Gastroesophageal sphincter (tissue), 4 donors: ENCODE measurements at regions not wholly inside any gene's neighbourhood (a gene's known extent, or its start where the extent isn't known, plus 50 kb on each side); places are given as distances from the start of the nearest gene placed in this dataset.

Experiments
- ATAC-seq: fragments of 150-250 bp; one replicate; pipeline ENCODE4 v1.9.1; 2016; ENCODE audit warnings: mild to moderate bottlenecking, moderate library complexity
- H3K27ac ChIP-seq, 4 donors: fragments of 200-600 bp; sonication (generic) in 3 of 4; 1 replicate in 3 of 4; 2 replicates in 1 of 4; pipeline ENCODE4 v1.5.1; 2016 to 2019
- H3K27me3 ChIP-seq: fragments of 200-600 bp; sonication (generic); one replicate; pipeline ENCODE4 v1.5.1; 2019
- H3K36me3 ChIP-seq, 2 donors: fragments of 200-600 bp; sonication (generic); one replicate each; pipeline ENCODE4 v1.5.1; 2019; ENCODE audit warnings: control low read depth in 1 of 2
- H3K4me1 ChIP-seq, 3 donors: fragments of 200-600 bp; sonication (generic); 1 replicate in 2 of 3; 2 replicates in 1 of 3; pipeline ENCODE4 v1.5.1; 2016 to 2019; ENCODE audit warnings: control low read depth in 2 of 3
- H3K4me3 ChIP-seq, 2 donors: fragments of 200-600 bp; sonication (generic); one replicate each; pipeline ENCODE4 v1.5.1; 2019; ENCODE audit warnings: mild to moderate bottlenecking in 1 of 2, moderate library complexity in 1 of 2
- H3K9me3 ChIP-seq, 3 donors: fragments of 200-600 bp; sonication (generic); one replicate each; pipeline ENCODE4 v1.5.1; 2017 to 2019; ENCODE audit warnings: control low read depth in 2 of 3
- EP300 ChIP-seq: sonication (generic); formaldehyde crosslinking; IDR thresholded peaks from one replicate; pipeline ENCODE4 v1.6.1; 2017; ENCODE audit warnings: antibody characterized with exemption, mild to moderate bottlenecking
- POLR2A ChIP-seq, 2 donors: fragments of 450-650 bp; IDR thresholded peaks; one replicate each; pipeline ENCODE4 v1.6.1; 2017; ENCODE audit warnings: antibody characterized with exemption in 2 of 2, mild to moderate bottlenecking in 2 of 2, moderate library complexity in 1 of 2
- POLR2AphosphoS5 ChIP-seq: sonication (generic); formaldehyde crosslinking; IDR thresholded peaks from one replicate; pipeline ENCODE4 v1.6.1; 2017; ENCODE audit warnings: antibody characterized with exemption
- WGBS, 2 donors: methylation state at CpG; one replicate each; pipeline ENCODE4 v1.1.5; 2018; ENCODE audit warnings: low coverage in 1 of 2; 5-methylcytosine and 5-hydroxymethylcytosine counted together
- TF ChIP-seq, protein P1 (sequence below), 4 experiments: fragments of 200-600 bp in 2 of 4; fragments of 450-650 bp in 2 of 4; sonication (generic) in 1 of 4; IDR thresholded peaks; one replicate each; pipeline ENCODE4 v1.5.1; 2017 to 2019; ENCODE audit warnings: antibody characterized with exemption in 4 of 4, mild to moderate bottlenecking in 2 of 4, moderate library complexity in 2 of 4

DNA sequence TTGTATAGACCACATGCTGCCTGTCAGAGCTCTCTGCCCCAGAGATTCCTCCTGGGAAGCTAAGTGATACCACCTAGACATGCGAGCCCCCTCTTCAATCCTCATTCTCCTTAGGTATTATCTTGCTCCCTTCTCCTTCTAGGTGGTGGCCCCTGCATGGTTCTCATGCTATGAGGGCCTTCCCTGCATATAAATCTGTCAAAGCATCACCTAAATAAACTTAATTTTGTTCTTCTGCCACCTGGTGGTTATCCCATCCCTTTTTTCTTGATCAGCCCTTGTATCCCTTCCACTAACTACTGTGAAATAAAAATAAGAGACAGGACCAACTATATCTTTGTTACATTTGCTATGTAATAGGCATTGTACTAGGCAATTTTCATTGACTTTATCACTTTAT, 242.1 kb downstream of the CDC14C start:
- no peak for TF ChIP-seq POLR2A (IDR thresholded peaks at IDR 0.05)
- no peak for TF ChIP-seq EP300
- TF ChIP-seq, protein P1, sequence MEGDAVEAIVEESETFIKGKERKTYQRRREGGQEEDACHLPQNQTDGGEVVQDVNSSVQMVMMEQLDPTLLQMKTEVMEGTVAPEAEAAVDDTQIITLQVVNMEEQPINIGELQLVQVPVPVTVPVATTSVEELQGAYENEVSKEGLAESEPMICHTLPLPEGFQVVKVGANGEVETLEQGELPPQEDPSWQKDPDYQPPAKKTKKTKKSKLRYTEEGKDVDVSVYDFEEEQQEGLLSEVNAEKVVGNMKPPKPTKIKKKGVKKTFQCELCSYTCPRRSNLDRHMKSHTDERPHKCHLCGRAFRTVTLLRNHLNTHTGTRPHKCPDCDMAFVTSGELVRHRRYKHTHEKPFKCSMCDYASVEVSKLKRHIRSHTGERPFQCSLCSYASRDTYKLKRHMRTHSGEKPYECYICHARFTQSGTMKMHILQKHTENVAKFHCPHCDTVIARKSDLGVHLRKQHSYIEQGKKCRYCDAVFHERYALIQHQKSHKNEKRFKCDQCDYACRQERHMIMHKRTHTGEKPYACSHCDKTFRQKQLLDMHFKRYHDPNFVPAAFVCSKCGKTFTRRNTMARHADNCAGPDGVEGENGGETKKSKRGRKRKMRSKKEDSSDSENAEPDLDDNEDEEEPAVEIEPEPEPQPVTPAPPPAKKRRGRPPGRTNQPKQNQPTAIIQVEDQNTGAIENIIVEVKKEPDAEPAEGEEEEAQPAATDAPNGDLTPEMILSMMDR (IDR thresholded peaks at IDR 0.05), result no peak
- no peak for TF ChIP-seq POLR2AphosphoS5
- H3K4me3 ChIP-seq, result no peak overlapping the region
- no peaks in the 10 kb centered on the region for H3K4me1 ChIP-seq
- no peaks in the 10 kb centered on the region for H3K36me3 ChIP-seq
- no peaks in the 10 kb centered on the region for H3K9me3 ChIP-seq
- H3K27me3 ChIP-seq, result no peaks in the 10 kb centered on the region
- H3K27ac ChIP-seq, result no peak overlapping the region
- ATAC-seq, result no peak
- WGBS, 2 donors, result 80 to 100% methylated on average over 1 of the region's 1 CpG

DNA sequence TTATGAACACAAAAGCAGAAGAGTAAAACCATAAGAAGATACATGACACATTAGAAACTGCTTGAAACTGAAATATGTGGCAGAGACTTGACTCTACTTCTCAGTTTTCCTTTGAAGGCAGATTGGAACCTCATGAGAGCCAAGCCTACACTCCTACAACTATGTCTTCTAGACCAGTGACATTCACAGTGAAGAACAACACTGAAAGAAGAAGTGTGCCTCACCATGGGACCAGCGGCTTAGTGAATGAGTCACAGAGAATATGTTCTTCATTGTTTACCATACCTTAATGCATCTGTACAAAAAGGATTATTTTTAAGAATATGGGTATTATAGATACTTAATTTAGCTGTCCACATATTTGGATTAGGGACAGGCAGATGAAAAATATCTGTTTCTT, 248.3 kb downstream of the CDC14C start:
- Histone ChIP-seq H3K9me3 (no peaks in the 10 kb centered on the region), H3K27me3 (no peaks in the 10 kb centered on the region), H3K27ac (no peak overlapping the region), H3K36me3 (no peaks in the 10 kb centered on the region), H3K4me1 (no peaks in the 10 kb centered on the region), H3K4me3 (no peak overlapping the region)
- TF ChIP-seq POLR2A (IDR thresholded peaks at IDR 0.05) (no peak), POLR2AphosphoS5 (no peak), EP300 (no peak)
- TF ChIP-seq, protein P1 (IDR thresholded peaks at IDR 0.05), result no peak
- no peak for ATAC-seq
- WGBS, 2 donors, result 83 to 86% methylated on average over 1 of the region's 1 CpG

DNA sequence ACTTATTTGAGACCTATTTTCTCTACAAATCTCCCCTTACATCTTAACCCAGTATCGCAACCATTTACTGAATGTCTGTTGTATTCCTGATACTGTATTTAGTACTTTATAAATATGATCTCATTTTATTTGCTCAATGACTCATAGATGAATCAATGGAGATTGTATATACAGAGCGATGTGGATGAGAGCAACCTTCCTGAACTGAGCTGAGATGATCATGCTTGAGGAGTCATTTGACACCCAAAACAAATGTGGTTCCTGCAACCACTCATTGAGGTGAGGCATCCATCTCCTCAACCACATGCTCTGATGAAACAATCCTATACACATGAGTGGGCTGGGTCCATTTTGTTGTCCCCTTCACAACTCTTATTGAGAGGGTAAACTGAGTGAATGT, 250.0 kb downstream of the CDC14C start:
- H3K36me3 ChIP-seq, result no peaks in the 10 kb centered on the region
- no peak for ATAC-seq
- TF ChIP-seq POLR2AphosphoS5 (no peak), POLR2A (IDR thresholded peaks at IDR 0.05) (no peak), EP300 (no peak)
- TF ChIP-seq, protein P1 (IDR thresholded peaks at IDR 0.05), result no peak
- 75% methylated on average over 2 of the region's 2 CpGs for WGBS, 2 donors
- H3K27me3 ChIP-seq, result no peaks in the 10 kb centered on the region
- H3K27ac ChIP-seq, result no peak overlapping the region
- no peak overlapping the region for H3K4me3 ChIP-seq
- H3K4me1 ChIP-seq, result no peaks in the 10 kb centered on the region
- no peaks in the 10 kb centered on the region for H3K9me3 ChIP-seq

DNA sequence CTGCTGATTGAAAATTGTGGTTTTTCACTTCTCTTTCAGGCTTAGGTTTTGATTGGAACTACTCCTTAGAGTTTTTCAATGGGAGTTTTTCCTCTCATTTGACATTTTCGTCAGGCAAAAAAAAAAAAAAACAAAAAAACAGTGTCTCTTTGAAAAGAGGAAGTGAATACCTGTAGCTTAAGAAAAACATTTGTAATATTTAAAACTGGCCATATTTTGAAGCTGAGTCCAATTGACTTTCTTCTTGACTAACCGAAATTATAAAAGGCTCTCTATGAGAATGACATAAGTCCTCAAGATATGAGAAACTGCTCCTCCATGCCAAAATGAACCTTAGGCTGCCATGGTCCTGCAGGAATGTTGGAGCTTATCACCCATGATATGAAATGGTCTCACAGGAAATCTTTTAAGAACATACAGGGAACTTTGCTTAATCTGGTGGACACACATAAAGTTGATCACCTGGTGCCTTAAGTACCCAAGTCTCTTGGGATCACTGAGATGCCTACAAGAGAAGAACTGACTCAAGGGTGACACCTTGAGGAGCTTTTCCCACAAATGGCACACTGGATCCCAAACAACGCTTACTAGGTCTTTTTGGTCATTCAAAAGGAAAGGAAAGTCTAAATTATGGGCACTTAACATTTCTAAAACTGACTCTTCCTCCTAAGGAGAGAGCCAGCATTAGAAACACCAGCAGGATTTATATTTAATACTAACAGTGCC, 263.4 kb downstream of the CDC14C start:
- H3K36me3 ChIP-seq, result no peaks in the 10 kb centered on the region
- WGBS, 2 donors, result 76 to 82% methylated on average over 3 of the region's 3 CpGs
- TF ChIP-seq, protein P1 (IDR thresholded peaks at IDR 0.05), result no peak
- TF ChIP-seq POLR2A (IDR thresholded peaks at IDR 0.05), result no peak
- no peak for TF ChIP-seq POLR2AphosphoS5
- no peak for TF ChIP-seq EP300
- H3K9me3 ChIP-seq, result no peaks in the 10 kb centered on the region
- no peak overlapping the region for H3K4me3 ChIP-seq
- H3K27ac ChIP-seq, result no peak overlapping the region
- no peaks in the 10 kb centered on the region for H3K27me3 ChIP-seq
- H3K4me1 ChIP-seq, result no peaks in the 10 kb centered on the region
- ATAC-seq, result no peak

DNA sequence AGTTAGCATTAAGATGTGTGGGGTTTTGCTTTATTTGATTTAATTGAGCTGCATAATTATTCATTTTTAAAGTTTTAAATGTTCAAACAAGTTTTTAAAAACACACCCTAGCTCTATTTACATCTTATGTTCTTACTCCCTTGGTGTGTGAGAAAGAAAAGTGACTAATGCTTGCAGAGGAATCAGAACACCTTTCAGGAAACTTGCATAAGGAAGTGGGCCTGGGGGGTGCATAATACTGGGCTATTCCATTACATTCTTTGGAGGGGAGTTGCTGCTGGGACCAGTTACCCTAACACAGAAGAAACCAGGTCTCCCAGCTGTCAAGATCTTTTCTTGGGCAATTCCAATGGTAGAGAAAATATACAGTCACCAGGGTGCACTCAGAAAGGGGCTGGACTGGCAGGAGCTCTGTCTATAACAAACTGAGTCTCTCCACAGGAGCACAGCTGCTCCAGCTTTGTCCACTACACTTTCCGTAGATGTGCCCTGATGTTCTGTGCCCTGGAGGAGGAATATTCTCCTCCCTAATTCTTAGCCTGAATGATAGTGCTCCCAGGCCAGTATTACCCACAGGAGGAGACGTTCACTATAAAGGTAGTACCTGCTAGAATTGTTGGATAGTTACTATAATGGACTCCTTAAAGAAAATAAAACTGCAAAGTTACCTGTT, 304.2 kb downstream of the CDC14C start:
- H3K4me3 ChIP-seq, result no peak overlapping the region
- H3K36me3 ChIP-seq, result no peaks in the 10 kb centered on the region
- ATAC-seq, result no peak
- H3K4me1 ChIP-seq, result no peaks in the 10 kb centered on the region
- WGBS, 2 donors, result 20 to 40% methylated on average over 1 to 2 of the region's 2 CpGs
- no peaks in the 10 kb centered on the region for H3K27me3 ChIP-seq
- no peaks in the 10 kb centered on the region for H3K9me3 ChIP-seq
- no peak overlapping the region for H3K27ac ChIP-seq
- TF ChIP-seq POLR2AphosphoS5 (no peak), POLR2A (IDR thresholded peaks at IDR 0.05) (no peak), EP300 (no peak)
- TF ChIP-seq, protein P1 (IDR thresholded peaks at IDR 0.05), result no peak
